Endothelial cell of umbilical vein (primary cell): ENCODE measurements at regions not wholly inside any gene's neighbourhood (a gene's known extent, or its start where the extent isn't known, plus 50 kb on each side); places are given as distances from the start of the nearest gene placed in this dataset.

Experiments
- BruUV-seq: library from RNA; stranded (reverse); fragments of 400-500 nt; replicated peaks from 2 replicates; lab custom pipeline; 2021; lab: Mats Ljungman, UMichigan
- CTCF ChIA-PET: fragments of 300-600, 350-600 bp; sonication (Branson Sonifier 250); formaldehyde crosslinking; loops from one replicate; lab custom pipeline; 2021; ENCODE audit warnings: antibody characterized with exemption, inconsistent platforms; lab: Charles Lee
- POLR2A ChIA-PET: fragments of 300-600, 350-600 bp; sonication (Branson Sonifier 250); formaldehyde crosslinking; loops from one replicate; lab custom pipeline; 2021; ENCODE audit warnings: antibody characterized with exemption, inconsistent platforms; lab: Charles Lee
- DNase-seq: peaks from one replicate; pipeline ENCODE4 v3.0.0-alpha.2; 2011; ENCODE audit warnings: low read depth, low spot score
- FAIRE-seq: peaks from 2 replicates; lab custom pipeline; 2011; peaks lifted over from hg19 to GRCh38; lab: Jason Lieb, UNC
- H2AFZ ChIP-seq: 2 replicates; pipeline ENCODE4 v1.6.0; 2012; ENCODE audit warnings: low read depth, low read length, control low read depth, inconsistent platforms
- H3K27ac ChIP-seq: 2 replicates; pipeline ENCODE4 v1.5.1; 2011; ENCODE audit warnings: low read depth, mild to moderate bottlenecking, control low read depth, low read length, moderate library complexity; ENCODE audit not compliant: insufficient read depth
- H3K27me3 ChIP-seq, 2 experiments: 2 replicates each; pipeline versions ENCODE4 v1.6.0 to v1.6.1; 2011; ENCODE audit warnings: low read length in 2 of 2, mixed read lengths in 1 of 2; ENCODE audit not compliant: control insufficient read depth in 2 of 2, insufficient read depth in 2 of 2
- H3K36me3 ChIP-seq, 2 experiments: 2 replicates in 1 of 2; 3 replicates in 1 of 2; pipeline ENCODE4 v1.5.1; 2011; ENCODE audit warnings: low read length in 2 of 2, mild to moderate bottlenecking in 1 of 2, moderate library complexity in 1 of 2; ENCODE audit not compliant: control insufficient read depth in 2 of 2, insufficient read depth in 2 of 2; ENCODE audit errors: extremely low read depth in 1 of 2
- H3K4me1 ChIP-seq: 3 replicates; pipeline ENCODE4 v1.5.1; 2011; ENCODE audit warnings: mild to moderate bottlenecking, low read length; ENCODE audit not compliant: control insufficient read depth, insufficient read depth; ENCODE audit errors: extremely low read depth
- H3K4me2 ChIP-seq: 2 replicates; pipeline ENCODE4 v1.6.1; 2011; ENCODE audit warnings: low read length, control low read depth, mixed read lengths; ENCODE audit not compliant: insufficient read depth
- H3K4me3 ChIP-seq, 3 experiments: fragments of 200-600 bp in 1 of 3; sonication (generic), shearing (Covaris generic) in 1 of 3; replicated peaks in 1 of 3; 2 replicates each; pipeline ENCODE4 v1.5.1; 2011 to 2016; ENCODE audit warnings: control low read depth in 3 of 3, low read length in 3 of 3, mild to moderate bottlenecking in 2 of 3, inconsistent platforms in 1 of 3, low read depth in 1 of 3, moderate library complexity in 1 of 3; ENCODE audit not compliant: insufficient read depth in 1 of 3
- H3K79me2 ChIP-seq: 2 replicates; pipeline ENCODE4 v1.6.0; 2012; ENCODE audit warnings: low read length, inconsistent platforms; ENCODE audit not compliant: control insufficient read depth, insufficient read depth
- H3K9ac ChIP-seq: replicated peaks from 2 replicates; pipeline ENCODE3; 2011; ENCODE audit warnings: low read length, control low read depth; ENCODE audit not compliant: insufficient read depth; ENCODE audit errors: extremely low read depth
- H3K9me1 ChIP-seq: replicated peaks from 3 replicates; pipeline ENCODE4 v1.6.0; 2011; ENCODE audit warnings: mild to moderate bottlenecking, low read length; ENCODE audit not compliant: control insufficient read depth, insufficient read depth; ENCODE audit errors: extremely low read depth
- H3K9me3 ChIP-seq: replicated peaks from 2 replicates; pipeline ENCODE4 v1.5.1; 2012; ENCODE audit warnings: low read length, inconsistent platforms; ENCODE audit not compliant: control insufficient read depth, insufficient read depth
- H4K20me1 ChIP-seq: replicated peaks from 2 replicates; pipeline ENCODE3; 2011; ENCODE audit warnings: mild to moderate bottlenecking, low read length; ENCODE audit not compliant: control insufficient read depth, insufficient read depth; ENCODE audit errors: extremely low read depth
- CTCF ChIP-seq, 2 donors: IDR thresholded peaks; 1 replicate in 1 of 2; 2 replicates in 1 of 2; pipeline ENCODE4 v1.5.1; 2011; ENCODE audit warnings: low read length in 2 of 2, mild to moderate bottlenecking in 2 of 2, moderate library complexity in 2 of 2, control low read depth in 1 of 2, inconsistent platforms in 1 of 2, low read depth in 1 of 2; ENCODE audit not compliant: insufficient read depth in 1 of 2; ENCODE audit errors: extremely low read depth in 1 of 2
- EZH2 ChIP-seq: IDR thresholded peaks from 2 replicates; pipeline ENCODE4 v1.6.1; 2012; ENCODE audit warnings: borderline replicate concordance, low read depth, mild to moderate bottlenecking, moderate library complexity, low read length, inconsistent platforms; ENCODE audit not compliant: severe bottlenecking
- FOS ChIP-seq: IDR thresholded peaks from 2 replicates; pipeline ENCODE4 v1.6.1; 2011; ENCODE audit warnings: mild to moderate bottlenecking, low read length, moderate library complexity, borderline replicate concordance; ENCODE audit not compliant: insufficient read depth
- JUN ChIP-seq: IDR thresholded peaks from 2 replicates; pipeline ENCODE4 v1.6.1; 2011; ENCODE audit warnings: borderline replicate concordance, low read depth; ENCODE audit not compliant: insufficient read length, insufficient read depth
- MAX ChIP-seq: IDR thresholded peaks from 2 replicates; pipeline ENCODE4 v1.6.1; 2011; ENCODE audit not compliant: insufficient read depth, insufficient read length
- MYC ChIP-seq: IDR thresholded peaks from one replicate; pipeline ENCODE4 v1.6.1; 2011; ENCODE audit warnings: mild to moderate bottlenecking, low read depth, low read length
- POLR2A ChIP-seq: IDR thresholded peaks from 2 replicates; pipeline ENCODE4 v1.6.1; 2012; ENCODE audit warnings: low read depth, mild to moderate bottlenecking, control low read depth, low read length
- dilution Hi-C: fragments of 300-500 bp; cut with MboI; formaldehyde crosslinking; loops from one replicate; pipeline ENCODE4 v1.15.0; 2019; ENCODE audit warnings: low sequenced_read_pairs; ENCODE audit not compliant: extremely low pct_ligation_motif_present
- intact Hi-C: fragments of 100-400 bp; cut with micrococcal nuclease; formaldehyde crosslinking; loops from one replicate; pipeline ENCODE4 v1.10.0; 2022

- Histone ChIP-seq H3K9ac (no peak overlapping the region), H2AFZ (no peak overlapping the region), H3K4me3 (no peak overlapping the region), H3K79me2 (no peaks in the 10 kb centered on the region), H3K9me1 (no peaks in the 10 kb centered on the region), H3K9me3 (no peaks in the 10 kb centered on the region), H3K27ac (no peak overlapping the region), H3K4me2 (no peak overlapping the region), H3K27me3 (no peaks in the 10 kb centered on the region), H3K36me3 (no peaks in the 10 kb centered on the region), H3K4me1 (no peaks in the 10 kb centered on the region), H4K20me1 (no peaks in the 10 kb centered on the region)
- ChIA-PET POLR2A (no interaction called here), CTCF (interaction anchor here (1.0 kb wide), 1 partner anchor 9 kb away, joined by 3 read pairs; no protein-coding TSS in a partner anchor)
- BruUV-seq: no TSS peak
- intact Hi-C loops: no loop called here
- DNase-seq (no peak), FAIRE-seq (no peak)
- TF ChIP-seq POLR2A: no peak
- no peak for TF ChIP-seq FOS
- no peak for TF ChIP-seq CTCF (IDR thresholded peaks at IDR 0.05; ENCODE audit: extremely low read depth in 1 of 2, insufficient read depth in 1 of 2, low read depth in 1 of 2, low read length in 2 of 2)
- dilution Hi-C loops: no loop called here
Measured at GRCh38 chr10:78267598-78267997, 233.9 kb downstream of the RPS24 start.

- BruUV-seq: no TSS peak
- no peak for FAIRE-seq
- ChIA-PET CTCF (no interaction called here), POLR2A (no interaction called here)
- Histone ChIP-seq H2AFZ (no peak overlapping the region), H3K4me3 (no peak overlapping the region), H3K9me1 (no peaks in the 10 kb centered on the region), H3K36me3 (no peaks in the 10 kb centered on the region), H3K9me3 (no peaks in the 10 kb centered on the region), H3K4me2 (no peak overlapping the region), H3K9ac (no peak overlapping the region), H4K20me1 (no peaks in the 10 kb centered on the region), H3K79me2 (no peaks in the 10 kb centered on the region), H3K27ac (no peak overlapping the region), H3K4me1 (no peaks in the 10 kb centered on the region), H3K27me3 (peaks cover 0 to 2% of the 10 kb centered on the region in 2 experiments)
- intact Hi-C loops (no loop called here), dilution Hi-C loops (no loop called here)
- DNase-seq: no peak
- TF ChIP-seq MAX (no peak), EZH2 (no peak), JUN (no peak), POLR2A (no peak), MYC (no peak)
Measured at GRCh38 chr10:78269060-78269459, 235.4 kb downstream of the RPS24 start.
